ENCODE measurements at regions not wholly inside any gene's neighbourhood (a gene's known extent, or its start where the extent isn't known, plus 50 kb on each side); places are given as distances from the start of the nearest gene placed in this dataset.

DNA sequence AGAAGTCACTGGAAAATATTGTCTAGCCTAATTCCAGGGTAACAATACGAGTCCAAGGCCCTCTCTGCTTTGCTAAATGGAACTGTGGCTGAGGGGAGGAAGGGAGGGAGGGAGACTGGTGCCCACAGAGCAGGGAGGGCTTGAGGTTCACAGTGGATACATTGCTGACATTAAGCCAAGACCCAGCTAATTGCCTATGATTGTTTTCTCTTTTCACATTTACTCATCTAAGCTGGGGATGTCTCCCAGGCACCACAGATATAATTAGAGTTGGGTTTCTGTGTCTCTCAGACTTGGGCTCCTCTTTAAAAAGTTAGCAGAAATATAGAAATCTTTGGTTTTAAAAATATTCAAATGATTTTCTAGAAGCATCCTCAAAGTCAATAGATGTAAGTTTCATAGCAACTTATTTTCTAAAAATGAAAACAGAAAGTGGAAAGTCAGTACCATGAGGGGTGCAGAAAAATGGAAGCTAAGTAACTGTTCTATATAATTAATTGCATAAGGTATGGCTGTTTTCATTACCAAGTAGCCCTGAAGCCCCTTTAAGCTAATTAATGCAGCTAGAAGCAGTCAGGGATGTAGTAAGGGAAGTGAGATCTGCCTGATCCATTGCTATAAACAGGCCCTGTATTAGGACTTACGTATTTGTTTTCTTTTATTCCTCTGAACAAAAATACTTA, 259.8 kb downstream of the NDUFS4 start:
- ATAC-seq, result no peak
- Histone ChIP-seq H3K4me3 (no peak overlapping the region), H3K9me3 (no peaks in the 10 kb centered on the region), H3K4me2 (no peak overlapping the region), H3K27ac (no peak overlapping the region), H3K4me1 (no peaks in the 10 kb centered on the region)
- no peak for FAIRE-seq
- TF ChIP-seq CEBPB (IDR thresholded peaks at IDR 0.05) (no peak), JUN (IDR thresholded peaks at IDR 0.05) (no peak), RAD21 (conservative IDR thresholded peaks at IDR 0.05 in 1 of 2, IDR thresholded peaks at IDR 0.05 in 1 of 2) (no peak), MYC (IDR thresholded peaks at IDR 0.05; ENCODE audit: borderline replicate concordance, low read length) (no peak), HDAC2 (IDR thresholded peaks at IDR 0.05) (no peak)
- DNase-seq (ENCODE audit: low read depth in 1 of 2, low spot score in 1 of 2), result no peak
- 58% methylated on average over 2 of the region's 2 CpGs for WGBS (ENCODE audit: missing lambda C conversion rate)
- ChIA-PET CTCF (interaction anchor here (0.9 to 1.2 kb wide), 2 partner anchors 12 to 41 kb away, joined by 3 read pairs; no protein-coding TSS in a partner anchor), POLR2A (no interaction called here)

DNA sequence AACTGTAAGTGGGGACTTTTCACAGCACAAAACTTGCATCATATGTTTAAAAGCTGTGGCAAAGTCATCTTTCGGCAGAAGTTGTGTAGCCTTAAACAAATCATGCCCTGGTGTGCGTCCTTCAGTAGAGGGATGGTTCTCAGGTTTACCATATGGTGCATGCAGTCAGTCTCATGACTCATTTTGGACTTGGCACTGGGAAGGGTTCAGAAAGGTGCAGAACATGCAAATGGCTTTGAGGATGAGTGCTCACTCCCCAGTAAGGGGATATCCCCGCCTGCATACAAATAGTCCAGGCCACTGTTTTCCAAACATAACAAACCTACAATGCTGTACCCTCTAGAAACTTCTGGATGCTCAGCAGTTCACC, 260.3 kb downstream of the NDUFS4 start:
- H3K4me1 ChIP-seq, result no peaks in the 10 kb centered on the region
- ChIA-PET POLR2A (no interaction called here), CTCF (interaction anchor here (0.9 to 1.2 kb wide), 2 partner anchors 12 to 41 kb away, joined by 3 read pairs; no protein-coding TSS in a partner anchor)
- no peak for TF ChIP-seq POLR2AphosphoS2 (conservative IDR thresholded peaks at IDR 0.05; ENCODE audit: low read length)
- TF ChIP-seq BHLHE40 (IDR thresholded peaks at IDR 0.05; ENCODE audit: low read depth, low read length), result no peak
- no peak for TF ChIP-seq HOXB13 (CRISPR knock-in tag; IDR thresholded peaks at IDR 0.05; ENCODE audit: low read depth)
- no peak for TF ChIP-seq NR3C1 (IDR thresholded peaks at IDR 0.05)
- TF ChIP-seq ZNF302 (CRISPR knock-in tag; IDR thresholded peaks at IDR 0.05), result no peak
- no peak for TF ChIP-seq RNF2 (IDR thresholded peaks at IDR 0.05; ENCODE audit: borderline replicate concordance, low read depth)
- TF ChIP-seq EHF (CRISPR knock-in tag; IDR thresholded peaks at IDR 0.05), result no peak
- TF ChIP-seq JUNB (IDR thresholded peaks at IDR 0.05), result no peak
- no peak for TF ChIP-seq SREBF2 (IDR thresholded peaks at IDR 0.05)
- no peak for ATAC-seq
- H3K4me2 ChIP-seq, result no peak overlapping the region
- no peak overlapping the region for H3K27ac ChIP-seq
- FAIRE-seq, result no peak
- no peak overlapping the region for H3K4me3 ChIP-seq
- WGBS (ENCODE audit: missing lambda C conversion rate), result 92% methylated on average over 3 of the region's 3 CpGs
- no peaks in the 10 kb centered on the region for H3K9me3 ChIP-seq
- DNase-seq (ENCODE audit: low read depth in 1 of 2, low spot score in 1 of 2), result no peak

GRCh38 chr5:53825016-53825415, 264.6 kb downstream of the NDUFS4 start:
- Histone ChIP-seq H3K9me3 (no peaks in the 10 kb centered on the region), H3K27ac (no peak overlapping the region), H3K4me1 (no peaks in the 10 kb centered on the region), H3K4me2 (no peak overlapping the region), H3K4me3 (no peak overlapping the region)
- WGBS (ENCODE audit: missing lambda C conversion rate), result 67% methylated on average over 5 of the region's 5 CpGs
- ATAC-seq, result no peak
- ChIA-PET POLR2A (no interaction called here), CTCF (interaction anchor here (0.8 kb wide), 1 partner anchor 14 kb away, joined by 4 read pairs; no protein-coding TSS in a partner anchor)
- TF ChIP-seq KDM1A (IDR thresholded peaks at IDR 0.05; ENCODE audit: low read depth) (no peak), MAZ (IDR thresholded peaks at IDR 0.05; ENCODE audit: borderline replicate concordance, low read depth, low read length) (no peak)
- no peak for FAIRE-seq
- no peak for DNase-seq (ENCODE audit: low read depth in 1 of 2, low spot score in 1 of 2)

- Histone ChIP-seq H3K4me2 (no peak overlapping the region), H3K4me3 (no peak overlapping the region), H3K27ac (no peak overlapping the region), H3K4me1 (no peaks in the 10 kb centered on the region), H3K9me3 (peaks cover 5% of the 10 kb centered on the region; the same call in 2 of the 3 replicates)
- ChIA-PET CTCF (no interaction called here), POLR2A (no interaction called here)
- FAIRE-seq (no peak), DNase-seq (ENCODE audit: low read depth in 1 of 2, low spot score in 1 of 2) (no peak), ATAC-seq (no peak)
- WGBS (ENCODE audit: missing lambda C conversion rate), result 81% methylated on average over 2 of the region's 2 CpGs
- TF ChIP-seq ZNF302 (CRISPR knock-in tag; IDR thresholded peaks at IDR 0.05) (no peak), EHMT2 (IDR thresholded peaks at IDR 0.05; ENCODE audit: low read depth) (no peak), KDM1A (IDR thresholded peaks at IDR 0.05; ENCODE audit: low read depth) (no peak), EHF (CRISPR knock-in tag; IDR thresholded peaks at IDR 0.05) (no peak), JUN (IDR thresholded peaks at IDR 0.05) (no peak), CBX8 (IDR thresholded peaks at IDR 0.05) (no peak), RFX5 (IDR thresholded peaks at IDR 0.05) (no peak), PHF8 (IDR thresholded peaks at IDR 0.05; ENCODE audit: borderline replicate concordance, low read depth) (no peak), HOXB13 (CRISPR knock-in tag; IDR thresholded peaks at IDR 0.05; ENCODE audit: low read depth) (no peak), MAZ (IDR thresholded peaks at IDR 0.05; ENCODE audit: borderline replicate concordance, low read depth, low read length) (no peak), FOSL2 (IDR thresholded peaks at IDR 0.05) (no peak), FOSL2 (CRISPR knock-in tag; IDR thresholded peaks at IDR 0.05) (no peak), RAD21 (conservative IDR thresholded peaks at IDR 0.05 in 1 of 2, IDR thresholded peaks at IDR 0.05 in 1 of 2) (no peak), NR3C1 (IDR thresholded peaks at IDR 0.05) (no peak), TP53 (CRISPR knock-in tag; IDR thresholded peaks at IDR 0.05) (no peak), ZFP36 (IDR thresholded peaks at IDR 0.05; ENCODE audit: borderline replicate concordance, partially characterized antibody) (no peak), CHD4 (IDR thresholded peaks at IDR 0.05; ENCODE audit: borderline replicate concordance) (no peak), SMC3 (IDR thresholded peaks at IDR 0.05) (no peak), E2F6 (IDR thresholded peaks at IDR 0.05; ENCODE audit: borderline replicate concordance, low read depth) (no peak)
Measured at GRCh38 chr5:53825926-53826325, 265.5 kb downstream of the NDUFS4 start.

Measured in A549 (cell line).